ENCODE measurements at regions not wholly inside any gene's neighbourhood (a gene's known extent, or its start where the extent isn't known, plus 50 kb on each side); places are given as distances from the start of the nearest gene placed in this dataset.

DNA sequence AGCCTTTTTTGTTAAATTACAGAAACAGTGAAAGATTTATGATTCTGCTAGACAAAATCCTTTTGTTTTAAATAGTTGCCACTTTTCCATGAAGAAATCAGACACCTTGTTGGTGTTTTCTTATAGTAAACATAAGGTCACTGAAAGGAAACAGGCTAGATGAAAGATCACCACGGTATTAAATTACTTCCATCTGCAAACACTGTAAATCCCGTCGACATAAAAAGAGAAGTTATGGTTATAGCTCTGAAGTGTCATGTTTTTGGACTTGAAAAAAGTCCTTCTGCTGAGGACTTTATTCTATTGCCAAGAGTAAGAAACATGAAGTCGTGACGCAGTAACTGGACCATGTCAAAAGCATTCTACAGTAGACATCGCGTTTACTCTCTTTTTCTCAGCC is 567.6 kb upstream of the SLIT2 start:
- Histone ChIP-seq H3F3A (ENCODE audit: low read depth) (no peaks in the 10 kb centered on the region), H3K4me1 (ENCODE audit: insufficient read depth, low read length, poor library complexity, severe bottlenecking) (no peaks in the 10 kb centered on the region), H3K4me2 (ENCODE audit: low read depth, low read length, poor library complexity, severe bottlenecking) (no peak overlapping the region), H3K9me2 (replicated peaks; ENCODE audit: low read depth, low read length) (no peaks in the 10 kb centered on the region), H3K9me3 (ENCODE audit: insufficient read depth, low read depth, low read length) (no peaks in the 10 kb centered on the region), H3K27me3 (ENCODE audit: insufficient read depth, low read length, poor library complexity, severe bottlenecking) (no peaks in the 10 kb centered on the region), H3K4me3 (ENCODE audit: low read length, poor library complexity, severe bottlenecking) (no peak overlapping the region), H3K36me3 (ENCODE audit: insufficient read depth, low read length) (no peaks in the 10 kb centered on the region), H3K79me2 (ENCODE audit: insufficient read depth, low read length) (no peaks in the 10 kb centered on the region), H2AFZ (ENCODE audit: low read length) (no peak overlapping the region), H3K9ac (ENCODE audit: low read depth, low read length, poor library complexity, severe bottlenecking) (no peak overlapping the region), H4K20me1 (ENCODE audit: insufficient read depth, low read length, poor library complexity, severe bottlenecking) (no peaks in the 10 kb centered on the region)
- no peak for TF ChIP-seq EZH2phosphoT487 (IDR thresholded peaks at IDR 0.05; ENCODE audit: borderline replicate concordance)
- no peak for TF ChIP-seq CTCF (conservative IDR thresholded peaks at IDR 0.05; ENCODE audit: low read length)

- no peaks in the 10 kb centered on the region for H3K4me1 ChIP-seq (ENCODE audit: insufficient read depth, low read length, poor library complexity, severe bottlenecking)
- H3K9me3 ChIP-seq (ENCODE audit: insufficient read depth, low read depth, low read length) = no peaks in the 10 kb centered on the region
- no peak overlapping the region for H3K4me3 ChIP-seq (ENCODE audit: low read length, poor library complexity, severe bottlenecking)
- no peaks in the 10 kb centered on the region for H3K9me2 ChIP-seq (replicated peaks; ENCODE audit: low read depth, low read length)
- H3K9ac ChIP-seq (ENCODE audit: low read depth, low read length, poor library complexity, severe bottlenecking) = no peak overlapping the region
- no peaks in the 10 kb centered on the region for H3K79me2 ChIP-seq (ENCODE audit: insufficient read depth, low read length)
- no peaks in the 10 kb centered on the region for H4K20me1 ChIP-seq (ENCODE audit: insufficient read depth, low read length, poor library complexity, severe bottlenecking)
- H3K27me3 ChIP-seq (ENCODE audit: insufficient read depth, low read length, poor library complexity, severe bottlenecking) = no peaks in the 10 kb centered on the region
- no peak overlapping the region for H2AFZ ChIP-seq (ENCODE audit: low read length)
- H3K4me2 ChIP-seq (ENCODE audit: low read depth, low read length, poor library complexity, severe bottlenecking) = no peak overlapping the region
- no peaks in the 10 kb centered on the region for H3K36me3 ChIP-seq (ENCODE audit: insufficient read depth, low read length)
- no peak for TF ChIP-seq CTCF (conservative IDR thresholded peaks at IDR 0.05; ENCODE audit: low read length)
- H3F3A ChIP-seq (ENCODE audit: low read depth) = no peaks in the 10 kb centered on the region
These were observed 568.3 kb upstream of the SLIT2 start for GRCh38 chr4:19683426-19683825.

DNA sequence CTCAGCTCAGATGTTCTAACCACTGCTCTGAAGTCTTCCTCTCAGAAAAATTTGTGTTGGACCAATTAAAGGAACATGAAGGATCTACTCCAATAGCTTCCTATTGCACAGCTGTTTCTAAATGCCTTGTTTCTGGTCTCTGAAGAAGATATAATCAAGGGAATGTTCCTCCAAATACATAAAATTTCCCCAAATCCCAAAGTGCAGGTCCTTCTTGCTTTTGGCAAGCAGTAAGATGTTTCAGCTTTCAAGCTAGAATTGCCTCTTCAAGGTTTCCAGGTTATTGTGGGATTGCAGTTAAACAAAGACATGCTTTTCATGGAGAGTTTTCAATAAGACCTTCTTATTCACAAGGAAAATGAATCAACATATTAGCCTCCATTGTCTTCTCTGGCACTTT is 574.5 kb upstream of the SLIT2 start:
- TF ChIP-seq EZH2phosphoT487 (IDR thresholded peaks at IDR 0.05; ENCODE audit: borderline replicate concordance) (no peak), CTCF (conservative IDR thresholded peaks at IDR 0.05; ENCODE audit: low read length) (no peak)
- Histone ChIP-seq H3K9me2 (replicated peaks; ENCODE audit: low read depth, low read length) (no peaks in the 10 kb centered on the region), H3K79me2 (ENCODE audit: insufficient read depth, low read length) (no peaks in the 10 kb centered on the region), H3K36me3 (ENCODE audit: insufficient read depth, low read length) (no peaks in the 10 kb centered on the region), H3F3A (ENCODE audit: low read depth) (no peaks in the 10 kb centered on the region), H3K4me1 (ENCODE audit: insufficient read depth, low read length, poor library complexity, severe bottlenecking) (no peaks in the 10 kb centered on the region), H3K27me3 (ENCODE audit: insufficient read depth, low read length, poor library complexity, severe bottlenecking) (no peaks in the 10 kb centered on the region), H2AFZ (ENCODE audit: low read length) (no peak overlapping the region), H3K4me2 (ENCODE audit: low read depth, low read length, poor library complexity, severe bottlenecking) (no peak overlapping the region), H3K9me3 (ENCODE audit: insufficient read depth, low read depth, low read length) (no peaks in the 10 kb centered on the region), H3K4me3 (ENCODE audit: low read length, poor library complexity, severe bottlenecking) (no peak overlapping the region), H3K9ac (ENCODE audit: low read depth, low read length, poor library complexity, severe bottlenecking) (no peak overlapping the region), H4K20me1 (ENCODE audit: insufficient read depth, low read length, poor library complexity, severe bottlenecking) (no peaks in the 10 kb centered on the region)

Data from Loucy (cell line).